IMR-90 (cell line): ENCODE measurements at regions not wholly inside any gene's neighbourhood (a gene's known extent, or its start where the extent isn't known, plus 50 kb on each side); places are given as distances from the start of the nearest gene placed in this dataset.

Source experiments
- ATAC-seq: fragments of 200-7000 bp; cut with Tn5 transposase; 2 replicates; pipeline ENCODE4 v1.9.1; 2020; ENCODE audit warnings: low read depth, mild to moderate bottlenecking, moderate library complexity
- BruUV-seq: library from RNA; stranded (reverse); fragments of 400-500 nt; replicated peaks from 2 replicates; lab custom pipeline; 2021; lab: Mats Ljungman, UMichigan
- CTCF ChIA-PET: fragments of 300-600 bp; formaldehyde crosslinking; extraction: SDS; loops from one replicate; lab custom pipeline; 2021; ENCODE audit warnings: antibody characterized with exemption; lab: Yijun Ruan, JAX
- POLR2A ChIA-PET: fragments of 300-600 bp; sonication (Branson Sonifier 250); formaldehyde crosslinking; loops from one replicate; lab custom pipeline; 2022; ENCODE audit warnings: antibody characterized with exemption; ENCODE audit not compliant: unreplicated experiment; lab: Charles Lee
- DNase-seq: peaks from one replicate; pipeline ENCODE4 v3.0.0; 2013
- H2AFZ ChIP-seq: replicated peaks from 2 replicates; pipeline ENCODE3; 2013; ENCODE audit warnings: low read length, mild to moderate bottlenecking; ENCODE audit not compliant: poor library complexity
- H2AK5ac ChIP-seq: 2 replicates; pipeline ENCODE4 v1.6.1; 2013; ENCODE audit warnings: low read depth, low read length, inconsistent platforms
- H2AK9ac ChIP-seq: replicated peaks from 2 replicates; pipeline ENCODE3; 2013; ENCODE audit warnings: mild to moderate bottlenecking, low read depth, low read length, moderate library complexity; ENCODE audit not compliant: poor library complexity
- H2BK120ac ChIP-seq: 2 replicates; pipeline ENCODE4 v1.6.1; 2013; ENCODE audit warnings: low read depth, low read length, inconsistent platforms
- H2BK15ac ChIP-seq: 3 replicates; pipeline ENCODE4 v1.6.1; 2013; ENCODE audit warnings: low read depth, low read length, inconsistent platforms
- H2BK20ac ChIP-seq: 2 replicates; pipeline ENCODE4 v1.6.1; 2013; ENCODE audit warnings: low read depth, mild to moderate bottlenecking, inconsistent platforms, low read length, moderate library complexity
- H2BK5ac ChIP-seq: 2 replicates; pipeline ENCODE4 v1.6.1; 2013; ENCODE audit warnings: mild to moderate bottlenecking, low read depth, low read length, inconsistent platforms; ENCODE audit not compliant: poor library complexity, severe bottlenecking
- H3K14ac ChIP-seq: replicated peaks from 2 replicates; pipeline ENCODE4 v1.6.1; 2013; ENCODE audit warnings: low read depth, low read length, inconsistent platforms
- H3K18ac ChIP-seq: 2 replicates; pipeline ENCODE4 v1.6.1; 2013; ENCODE audit warnings: low read depth, low read length, control low read depth
- H3K23ac ChIP-seq: 2 replicates; pipeline ENCODE4 v1.6.1; 2013; ENCODE audit warnings: low read depth, low read length, inconsistent platforms
- H3K27ac ChIP-seq: 2 replicates; pipeline ENCODE4 v1.5.1; 2013; ENCODE audit warnings: mild to moderate bottlenecking, control low read depth, low read length; ENCODE audit not compliant: insufficient read depth
- H3K27me3 ChIP-seq: 2 replicates; pipeline ENCODE4 v1.6.1; 2013; ENCODE audit warnings: low read length; ENCODE audit not compliant: control insufficient read depth, insufficient read depth
- H3K36me3 ChIP-seq: 2 replicates; pipeline ENCODE4 v1.6.1; 2013; ENCODE audit warnings: low read length, mixed read lengths; ENCODE audit not compliant: control insufficient read depth, insufficient read depth
- H3K4ac ChIP-seq: 2 replicates; pipeline ENCODE4 v1.6.1; 2013; ENCODE audit warnings: low read depth, low read length, inconsistent platforms
- H3K4me1 ChIP-seq: 2 replicates; pipeline ENCODE4 v1.6.1; 2013; ENCODE audit warnings: low read length, mixed read lengths; ENCODE audit not compliant: control insufficient read depth, insufficient read depth
- H3K4me2 ChIP-seq: 2 replicates; pipeline ENCODE4 v1.6.1; 2013; ENCODE audit warnings: low read depth, mild to moderate bottlenecking, control low read depth, low read length, moderate library complexity
- H3K4me3 ChIP-seq: 2 replicates; pipeline ENCODE4 v1.5.1; 2013; ENCODE audit warnings: low read depth, mild to moderate bottlenecking, control low read depth, low read length, moderate library complexity; ENCODE audit not compliant: insufficient read depth
- H3K56ac ChIP-seq: 2 replicates; pipeline ENCODE4 v1.6.1; 2013; ENCODE audit warnings: low read length, inconsistent platforms; ENCODE audit not compliant: insufficient read depth; ENCODE audit errors: extremely low read depth
- H3K79me1 ChIP-seq, 2 experiments: 2 replicates each; pipeline ENCODE4 v1.6.1; 2013; ENCODE audit warnings: low read length in 2 of 2, inconsistent platforms in 1 of 2, low read depth in 1 of 2
- H3K9ac ChIP-seq: 2 replicates; pipeline ENCODE4 v1.6.1; 2013; ENCODE audit warnings: low read depth, low read length, control low read depth
- H3K9me1 ChIP-seq: 2 replicates; pipeline ENCODE4 v1.6.1; 2013; ENCODE audit warnings: low read length, inconsistent platforms; ENCODE audit not compliant: insufficient read depth
- H3K9me3 ChIP-seq: 2 replicates; pipeline ENCODE4 v1.6.1; 2013; ENCODE audit warnings: low read length; ENCODE audit not compliant: control insufficient read depth, insufficient read depth
- H4K20me1 ChIP-seq: 2 replicates; pipeline ENCODE4 v1.6.1; 2013; ENCODE audit warnings: low read length, inconsistent platforms; ENCODE audit not compliant: insufficient read depth
- H4K5ac ChIP-seq: 2 replicates; pipeline ENCODE4 v1.6.1; 2013; ENCODE audit warnings: mild to moderate bottlenecking, low read depth, low read length, control low read depth
- H4K8ac ChIP-seq, 2 experiments: 2 replicates each; pipeline ENCODE4 v1.6.1; 2013; ENCODE audit warnings: low read depth in 2 of 2, low read length in 2 of 2, control low read depth in 1 of 2, inconsistent platforms in 1 of 2
- H4K91ac ChIP-seq: 2 replicates; pipeline ENCODE4 v1.6.1; 2013; ENCODE audit warnings: low read depth, low read length, inconsistent platforms; ENCODE audit not compliant: insufficient read depth
- BHLHE40 ChIP-seq: fragments of 150-350 bp; IDR thresholded peaks from 2 replicates; pipeline ENCODE4 v1.6.1; 2016; ENCODE audit warnings: mild to moderate bottlenecking, low read depth, low read length
- CHD1 ChIP-seq: IDR thresholded peaks from 2 replicates; pipeline ENCODE4 v1.6.1; 2012; ENCODE audit warnings: low read depth, low read length, improper control_type of control experiment
- FOS ChIP-seq: fragments of 150-350 bp; IDR thresholded peaks from 2 replicates; pipeline ENCODE4 v1.6.1; 2016; ENCODE audit warnings: low read depth, low read length
- MAFK ChIP-seq: IDR thresholded peaks from 2 replicates; pipeline ENCODE4 v1.6.1; 2012; ENCODE audit warnings: low read depth, low read length, improper control_type of control experiment
- MAZ ChIP-seq: IDR thresholded peaks from 2 replicates; pipeline ENCODE4 v1.6.1; 2012; ENCODE audit warnings: low read depth, mild to moderate bottlenecking, low read length, improper control_type of control experiment, moderate library complexity, borderline replicate concordance
- MXI1 ChIP-seq: IDR thresholded peaks from 2 replicates; pipeline ENCODE4 v1.6.1; 2012; ENCODE audit warnings: low read depth, mild to moderate bottlenecking, low read length, moderate library complexity, borderline replicate concordance
- NFE2L2 ChIP-seq: fragments of 150-350 bp; IDR thresholded peaks from 2 replicates; pipeline ENCODE4 v1.6.1; 2016; ENCODE audit warnings: low read depth, mild to moderate bottlenecking, low read length
- POLR2A ChIP-seq: IDR thresholded peaks from 2 replicates; pipeline ENCODE4 v1.6.1; 2012; ENCODE audit warnings: mild to moderate bottlenecking, low read depth, low read length
- RCOR1 ChIP-seq: IDR thresholded peaks from 2 replicates; pipeline ENCODE4 v1.6.1; 2012; ENCODE audit warnings: mild to moderate bottlenecking, low read length, improper control_type of control experiment; ENCODE audit not compliant: insufficient replicate concordance
- RFX5 ChIP-seq: IDR thresholded peaks from 2 replicates; pipeline ENCODE4 v1.8.0; 2012; ENCODE audit warnings: low read depth, mild to moderate bottlenecking, low read length, moderate library complexity
- SMC3 ChIP-seq: fragments of 150-350 bp; IDR thresholded peaks from 2 replicates; pipeline ENCODE4 v1.6.1; 2016; ENCODE audit warnings: low read depth, mild to moderate bottlenecking, antibody characterized with exemption, low read length, moderate library complexity
- WGBS, 2 experiments: methylation state at CpG; one replicate each; pipeline versions ENCODE4 v1.1.5 to v1.1.7; 2013; ENCODE audit warnings: missing lambda C conversion rate in 2 of 2; ENCODE audit not compliant: insufficient read length in 1 of 2; ENCODE audit errors: extremely low coverage in 2 of 2; 5-methylcytosine and 5-hydroxymethylcytosine counted together
- dilution Hi-C: fragments of 300-500 bp; cut with HindIII; formaldehyde crosslinking; loops from one replicate; pipeline ENCODE4 v1.14.3; 2018; ENCODE audit warnings: low sequenced_read_pairs; ENCODE audit not compliant: unreplicated experiment
- in situ Hi-C: fragments of 300-500 bp; cut with MboI; formaldehyde crosslinking; loops from 3 replicates; pipeline ENCODE4 v1.14.3; 2019; ENCODE audit warnings: low sequenced_read_pairs, inconsistent platforms, mixed read lengths
- intact Hi-C: fragments of 100-400 bp; cut with micrococcal nuclease; formaldehyde crosslinking; loops from 2 replicates; pipeline ENCODE4 v1.10.0; 2022
- TF ChIP-seq, protein P1 (sequence below): fragments of 150-350 bp; IDR thresholded peaks from 2 replicates; pipeline ENCODE4 v1.6.1; 2016; ENCODE audit warnings: low read depth, mild to moderate bottlenecking, low read length, moderate library complexity, borderline replicate concordance
- TF ChIP-seq, protein P2 (sequence below): fragments of 150-350 bp; IDR thresholded peaks from 2 replicates; pipeline ENCODE4 v1.6.1; 2017; ENCODE audit warnings: mild to moderate bottlenecking, antibody characterized with exemption, low read length, low read depth
- TF ChIP-seq, protein P3 (sequence below): conservative IDR thresholded peaks from 2 replicates; pipeline ENCODE4 v1.5.1; 2012; ENCODE audit warnings: mild to moderate bottlenecking, low read depth, low read length, improper control_type of control experiment

DNA sequence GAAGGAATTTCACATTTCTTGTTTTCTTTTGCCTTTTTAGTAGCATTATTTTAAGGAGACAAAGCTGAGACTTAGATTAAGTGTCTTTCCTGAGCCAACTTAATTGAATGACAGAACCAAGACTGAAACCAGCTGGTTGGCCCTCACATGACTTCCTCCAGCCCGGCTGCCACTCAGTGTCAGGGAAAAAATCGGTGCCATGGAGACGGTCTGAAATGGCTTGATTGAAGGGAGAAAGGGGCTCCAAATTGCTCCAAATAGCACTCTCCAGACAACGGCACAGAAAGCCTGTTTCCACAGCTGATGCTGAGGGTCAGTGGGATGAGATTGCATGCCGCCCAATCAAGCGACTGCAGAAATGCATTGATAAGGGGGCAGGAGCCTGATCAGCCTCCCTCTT lies 475.2 kb upstream of the IL12A start:
- WGBS, 2 experiments: no CpG with 5 or more reads among the region's 6 CpGs
- Histone ChIP-seq H3K9ac (no peak overlapping the region), H2BK20ac (no peak overlapping the region), H2AK9ac (no peak overlapping the region), H3K14ac (no peak overlapping the region), H4K5ac (no peak overlapping the region), H3K9me3 (no peaks in the 10 kb centered on the region), H2AK5ac (no peak overlapping the region), H3K4me1 (no peaks in the 10 kb centered on the region), H3K27me3 (no peaks in the 10 kb centered on the region), H2BK120ac (no peak overlapping the region), H2BK5ac (no peak overlapping the region), H2BK15ac (no peak overlapping the region), H3K9me1 (no peaks in the 10 kb centered on the region), H4K20me1 (no peaks in the 10 kb centered on the region), H3K36me3 (no peaks in the 10 kb centered on the region), H4K91ac (no peak overlapping the region), H3K23ac (no peak overlapping the region), H4K8ac (no peak overlapping the region), H2AFZ (no peak overlapping the region), H3K4ac (no peak overlapping the region), H3K56ac (no peak overlapping the region), H3K4me3 (no peak overlapping the region), H3K4me2 (no peak overlapping the region), H3K18ac (no peak overlapping the region), H3K79me1 (no peaks in the 10 kb centered on the region), H3K27ac (no peak overlapping the region)
- in situ Hi-C loops: no loop called here
- DNase-seq (no peak), ATAC-seq (no peak)
- TF ChIP-seq, protein P1, sequence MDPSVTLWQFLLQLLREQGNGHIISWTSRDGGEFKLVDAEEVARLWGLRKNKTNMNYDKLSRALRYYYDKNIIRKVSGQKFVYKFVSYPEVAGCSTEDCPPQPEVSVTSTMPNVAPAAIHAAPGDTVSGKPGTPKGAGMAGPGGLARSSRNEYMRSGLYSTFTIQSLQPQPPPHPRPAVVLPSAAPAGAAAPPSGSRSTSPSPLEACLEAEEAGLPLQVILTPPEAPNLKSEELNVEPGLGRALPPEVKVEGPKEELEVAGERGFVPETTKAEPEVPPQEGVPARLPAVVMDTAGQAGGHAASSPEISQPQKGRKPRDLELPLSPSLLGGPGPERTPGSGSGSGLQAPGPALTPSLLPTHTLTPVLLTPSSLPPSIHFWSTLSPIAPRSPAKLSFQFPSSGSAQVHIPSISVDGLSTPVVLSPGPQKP: no peak
- TF ChIP-seq, protein P2, sequence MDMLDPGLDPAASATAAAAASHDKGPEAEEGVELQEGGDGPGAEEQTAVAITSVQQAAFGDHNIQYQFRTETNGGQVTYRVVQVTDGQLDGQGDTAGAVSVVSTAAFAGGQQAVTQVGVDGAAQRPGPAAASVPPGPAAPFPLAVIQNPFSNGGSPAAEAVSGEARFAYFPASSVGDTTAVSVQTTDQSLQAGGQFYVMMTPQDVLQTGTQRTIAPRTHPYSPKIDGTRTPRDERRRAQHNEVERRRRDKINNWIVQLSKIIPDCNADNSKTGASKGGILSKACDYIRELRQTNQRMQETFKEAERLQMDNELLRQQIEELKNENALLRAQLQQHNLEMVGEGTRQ: no peak
- TF ChIP-seq, protein P3, sequence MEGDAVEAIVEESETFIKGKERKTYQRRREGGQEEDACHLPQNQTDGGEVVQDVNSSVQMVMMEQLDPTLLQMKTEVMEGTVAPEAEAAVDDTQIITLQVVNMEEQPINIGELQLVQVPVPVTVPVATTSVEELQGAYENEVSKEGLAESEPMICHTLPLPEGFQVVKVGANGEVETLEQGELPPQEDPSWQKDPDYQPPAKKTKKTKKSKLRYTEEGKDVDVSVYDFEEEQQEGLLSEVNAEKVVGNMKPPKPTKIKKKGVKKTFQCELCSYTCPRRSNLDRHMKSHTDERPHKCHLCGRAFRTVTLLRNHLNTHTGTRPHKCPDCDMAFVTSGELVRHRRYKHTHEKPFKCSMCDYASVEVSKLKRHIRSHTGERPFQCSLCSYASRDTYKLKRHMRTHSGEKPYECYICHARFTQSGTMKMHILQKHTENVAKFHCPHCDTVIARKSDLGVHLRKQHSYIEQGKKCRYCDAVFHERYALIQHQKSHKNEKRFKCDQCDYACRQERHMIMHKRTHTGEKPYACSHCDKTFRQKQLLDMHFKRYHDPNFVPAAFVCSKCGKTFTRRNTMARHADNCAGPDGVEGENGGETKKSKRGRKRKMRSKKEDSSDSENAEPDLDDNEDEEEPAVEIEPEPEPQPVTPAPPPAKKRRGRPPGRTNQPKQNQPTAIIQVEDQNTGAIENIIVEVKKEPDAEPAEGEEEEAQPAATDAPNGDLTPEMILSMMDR: no peak
- TF ChIP-seq BHLHE40 (no peak), MAFK (no peak), RFX5 (no peak), NFE2L2 (no peak), MAZ (no peak), POLR2A (no peak), MXI1 (no peak), SMC3 (no peak), CHD1 (no peak), FOS (no peak), RCOR1 (no peak)
- no TSS peak for BruUV-seq
- ChIA-PET POLR2A (no interaction called here), CTCF (no interaction called here)
- intact Hi-C loops: no loop called here
- dilution Hi-C loops: no loop called here
